ENCODE measurements at regions not wholly inside any gene's neighbourhood (a gene's known extent, or its start where the extent isn't known, plus 50 kb on each side); places are given as distances from the start of the nearest gene placed in this dataset.
"Not testable (repeated sequence)": the region's sequence is repeated elsewhere in the genome, so short reads cannot be mapped to it uniquely, and the experiment has no call there.

- DNase-seq = no peak
- in situ Hi-C loops (cut with HindIII; ENCODE audit: low pct_ligation_motif_present, low pct_unique_long_range_greater_than_20kb, low sequenced_read_pairs) = no loop called here
These were observed 182.0 kb upstream of the PPP1R26 start for GRCh38 chr9:135297456-135298075.

GRCh38 chr9:135299239-135299590, 180.4 kb upstream of the PPP1R26 start:
- in situ Hi-C loops (cut with HindIII; ENCODE audit: low pct_ligation_motif_present, low pct_unique_long_range_greater_than_20kb, low sequenced_read_pairs) = no loop called here
- DNase-seq = no peak

- no peak for DNase-seq
- in situ Hi-C loops (cut with HindIII; ENCODE audit: low pct_ligation_motif_present, low pct_unique_long_range_greater_than_20kb, low sequenced_read_pairs) = no loop called here
These were observed 179.8 kb upstream of the PPP1R26 start for GRCh38 chr9:135299651-135300345.

GRCh38 chr9:135300346-135301141, 179.0 kb upstream of the PPP1R26 start:
- in situ Hi-C loops (cut with HindIII; ENCODE audit: low pct_ligation_motif_present, low pct_unique_long_range_greater_than_20kb, low sequenced_read_pairs) = no loop called here
- no peak for DNase-seq

- DNase-seq = no peak
- in situ Hi-C loops (cut with HindIII; ENCODE audit: low pct_ligation_motif_present, low pct_unique_long_range_greater_than_20kb, low sequenced_read_pairs) = no loop called here
These were observed 178.0 kb upstream of the PPP1R26 start for GRCh38 chr9:135301271-135302263.

GRCh38 chr9:135302329-135303279, 177.0 kb upstream of the PPP1R26 start:
- DNase-seq = no peak
- in situ Hi-C loops (cut with HindIII; ENCODE audit: low pct_ligation_motif_present, low pct_unique_long_range_greater_than_20kb, low sequenced_read_pairs) = no loop called here

GRCh38 chr9:135303280-135303647, 176.3 kb upstream of the PPP1R26 start:
- in situ Hi-C loops (cut with HindIII; ENCODE audit: low pct_ligation_motif_present, low pct_unique_long_range_greater_than_20kb, low sequenced_read_pairs) = no loop called here

GRCh38 chr9:135303865-135304499, 175.6 kb upstream of the PPP1R26 start:
- DNase-seq = no peak
- in situ Hi-C loops (cut with HindIII; ENCODE audit: low pct_ligation_motif_present, low pct_unique_long_range_greater_than_20kb, low sequenced_read_pairs) = no loop called here

More at GRCh38 chr9:135303280-135303647, 176.3 kb upstream of the PPP1R26 start:
- DNase-seq = no peak

- in situ Hi-C loops (cut with HindIII; ENCODE audit: low pct_ligation_motif_present, low pct_unique_long_range_greater_than_20kb, low sequenced_read_pairs) = no loop called here
- no peak for DNase-seq
These were observed 174.7 kb upstream of the PPP1R26 start for GRCh38 chr9:135304886-135305285.

GRCh38 chr9:135305546-135306180, 173.9 kb upstream of the PPP1R26 start:
- in situ Hi-C loops (cut with HindIII; ENCODE audit: low pct_ligation_motif_present, low pct_unique_long_range_greater_than_20kb, low sequenced_read_pairs) = no loop called here
- DNase-seq = no peak

GRCh38 chr9:135306699-135307098, 172.9 kb upstream of the PPP1R26 start:
- no peak for DNase-seq
- in situ Hi-C loops (cut with HindIII; ENCODE audit: low pct_ligation_motif_present, low pct_unique_long_range_greater_than_20kb, low sequenced_read_pairs) = no loop called here

- in situ Hi-C loops (cut with HindIII; ENCODE audit: low pct_ligation_motif_present, low pct_unique_long_range_greater_than_20kb, low sequenced_read_pairs) = no loop called here
- no peak for DNase-seq
These were observed 172.3 kb upstream of the PPP1R26 start for GRCh38 chr9:135307300-135307699.

- in situ Hi-C loops (cut with HindIII; ENCODE audit: low pct_ligation_motif_present, low pct_unique_long_range_greater_than_20kb, low sequenced_read_pairs); DNase-seq: not testable (repeated sequence)
These were observed 171.7 kb upstream of the PPP1R26 start for GRCh38 chr9:135307919-135308318.

- no peak for DNase-seq
- in situ Hi-C loops (cut with HindIII; ENCODE audit: low pct_ligation_motif_present, low pct_unique_long_range_greater_than_20kb, low sequenced_read_pairs) = no loop called here
These were observed 170.5 kb upstream of the PPP1R26 start for GRCh38 chr9:135308821-135309762.

GRCh38 chr9:135309763-135310125, 169.8 kb upstream of the PPP1R26 start:
- in situ Hi-C loops (cut with HindIII; ENCODE audit: low pct_ligation_motif_present, low pct_unique_long_range_greater_than_20kb, low sequenced_read_pairs) = no loop called here

GRCh38 chr9:135310134-135310533, 169.4 kb upstream of the PPP1R26 start:
- DNase-seq = no peak
- in situ Hi-C loops (cut with HindIII; ENCODE audit: low pct_ligation_motif_present, low pct_unique_long_range_greater_than_20kb, low sequenced_read_pairs) = no loop called here

More at GRCh38 chr9:135309763-135310125, 169.8 kb upstream of the PPP1R26 start:
- DNase-seq = no peak
